ENCODE measurements at regions not wholly inside any gene's neighbourhood (a gene's known extent, or its start where the extent isn't known, plus 50 kb on each side); places are given as distances from the start of the nearest gene placed in this dataset.

- no peak overlapping the region for H3K4me3 Mint-ChIP-seq (ENCODE audit: unreplicated experiment)
- H3K36me3 Mint-ChIP-seq (ENCODE audit: unreplicated experiment), result no peaks in the 10 kb centered on the region
- H3K27me3 Mint-ChIP-seq (ENCODE audit: unreplicated experiment), result no peaks in the 10 kb centered on the region
- no peak for DNase-seq (ENCODE audit: extremely low spot score, unreplicated experiment)
- peaks cover 65% of the 10 kb centered on the region for H3K4me1 Mint-ChIP-seq (ENCODE audit: unreplicated experiment)
- no peak overlapping the region for H3K27ac Mint-ChIP-seq (ENCODE audit: unreplicated experiment)
- no peaks in the 10 kb centered on the region for H3K9me3 Mint-ChIP-seq (ENCODE audit: unreplicated experiment)
- no peak for TF ChIP-seq CTCF (IDR thresholded peaks at IDR 0.05)
These were observed 132.1 kb upstream of the ZMIZ1 start for GRCh38 chr10:78936412-78937342.

GRCh38 chr10:78937393-78937792, 131.4 kb upstream of the ZMIZ1 start:
- Mint-ChIP-seq H3K36me3 (ENCODE audit: unreplicated experiment) (no peaks in the 10 kb centered on the region), H3K27ac (ENCODE audit: unreplicated experiment) (no peak overlapping the region), H3K9me3 (ENCODE audit: unreplicated experiment) (no peaks in the 10 kb centered on the region), H3K4me1 (ENCODE audit: unreplicated experiment) (peaks cover 64% of the 10 kb centered on the region), H3K4me3 (ENCODE audit: unreplicated experiment) (no peak overlapping the region), H3K27me3 (ENCODE audit: unreplicated experiment) (no peaks in the 10 kb centered on the region)
- no peak for TF ChIP-seq CTCF (IDR thresholded peaks at IDR 0.05)
- no peak for DNase-seq (ENCODE audit: extremely low spot score, unreplicated experiment)

- Mint-ChIP-seq H3K4me1 (ENCODE audit: unreplicated experiment) (peaks cover 57% of the 10 kb centered on the region), H3K4me3 (ENCODE audit: unreplicated experiment) (no peak overlapping the region), H3K27ac (ENCODE audit: unreplicated experiment) (peak overlapping the region; percentile 10), H3K9me3 (ENCODE audit: unreplicated experiment) (no peaks in the 10 kb centered on the region), H3K27me3 (ENCODE audit: unreplicated experiment) (no peaks in the 10 kb centered on the region), H3K36me3 (ENCODE audit: unreplicated experiment) (no peaks in the 10 kb centered on the region)
- TF ChIP-seq CTCF (IDR thresholded peaks at IDR 0.05), result peak; percentile 22
- DNase-seq (ENCODE audit: extremely low spot score, unreplicated experiment), result no peak
These were observed 130.7 kb upstream of the ZMIZ1 start for GRCh38 chr10:78937800-78938694.

GRCh38 chr10:78938695-78939672, 129.8 kb upstream of the ZMIZ1 start:
- Mint-ChIP-seq H3K4me1 (ENCODE audit: unreplicated experiment) (peaks cover 52% of the 10 kb centered on the region), H3K9me3 (ENCODE audit: unreplicated experiment) (no peaks in the 10 kb centered on the region), H3K27me3 (ENCODE audit: unreplicated experiment) (no peaks in the 10 kb centered on the region), H3K4me3 (ENCODE audit: unreplicated experiment) (no peak overlapping the region), H3K27ac (ENCODE audit: unreplicated experiment) (no peak overlapping the region), H3K36me3 (ENCODE audit: unreplicated experiment) (no peaks in the 10 kb centered on the region)
- DNase-seq (ENCODE audit: extremely low spot score, unreplicated experiment), result no peak
- no peak for TF ChIP-seq CTCF (IDR thresholded peaks at IDR 0.05)
